ENCODE measurements at regions not wholly inside any gene's neighbourhood (a gene's known extent, or its start where the extent isn't known, plus 50 kb on each side); places are given as distances from the start of the nearest gene placed in this dataset.

DNA sequence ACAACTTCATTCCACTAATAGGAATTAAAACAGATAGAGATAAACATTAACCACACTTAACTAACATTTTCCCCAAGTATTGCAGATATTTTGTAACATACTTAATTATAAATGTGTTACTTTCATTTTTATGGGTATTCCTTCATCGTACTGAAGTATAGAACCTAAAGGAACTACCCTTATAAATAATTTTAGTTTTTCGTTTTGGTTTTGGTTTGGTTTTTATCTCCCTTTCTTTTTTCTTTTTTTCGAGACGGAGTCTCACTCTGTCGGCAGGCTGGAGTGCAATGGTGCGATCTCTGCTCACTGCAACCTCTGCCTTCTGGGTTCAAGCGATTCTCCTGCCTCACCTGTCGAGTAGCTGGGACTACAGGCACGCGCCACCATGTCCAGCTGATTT lies 60.1 kb upstream of the LMNB1 start:
- TF ChIP-seq, protein P1, sequence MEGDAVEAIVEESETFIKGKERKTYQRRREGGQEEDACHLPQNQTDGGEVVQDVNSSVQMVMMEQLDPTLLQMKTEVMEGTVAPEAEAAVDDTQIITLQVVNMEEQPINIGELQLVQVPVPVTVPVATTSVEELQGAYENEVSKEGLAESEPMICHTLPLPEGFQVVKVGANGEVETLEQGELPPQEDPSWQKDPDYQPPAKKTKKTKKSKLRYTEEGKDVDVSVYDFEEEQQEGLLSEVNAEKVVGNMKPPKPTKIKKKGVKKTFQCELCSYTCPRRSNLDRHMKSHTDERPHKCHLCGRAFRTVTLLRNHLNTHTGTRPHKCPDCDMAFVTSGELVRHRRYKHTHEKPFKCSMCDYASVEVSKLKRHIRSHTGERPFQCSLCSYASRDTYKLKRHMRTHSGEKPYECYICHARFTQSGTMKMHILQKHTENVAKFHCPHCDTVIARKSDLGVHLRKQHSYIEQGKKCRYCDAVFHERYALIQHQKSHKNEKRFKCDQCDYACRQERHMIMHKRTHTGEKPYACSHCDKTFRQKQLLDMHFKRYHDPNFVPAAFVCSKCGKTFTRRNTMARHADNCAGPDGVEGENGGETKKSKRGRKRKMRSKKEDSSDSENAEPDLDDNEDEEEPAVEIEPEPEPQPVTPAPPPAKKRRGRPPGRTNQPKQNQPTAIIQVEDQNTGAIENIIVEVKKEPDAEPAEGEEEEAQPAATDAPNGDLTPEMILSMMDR (IDR thresholded peaks at IDR 0.05; ENCODE audit: poor library complexity), result no peak
- no peak for TF ChIP-seq EZH2phosphoT487 (IDR thresholded peaks at IDR 0.05; ENCODE audit: low read depth, severe bottlenecking, unreplicated experiment)

Data from hepatocyte (in vitro differentiated cells).